ENCODE measurements at regions not wholly inside any gene's neighbourhood (a gene's known extent, or its start where the extent isn't known, plus 50 kb on each side); places are given as distances from the start of the nearest gene placed in this dataset.
"Not testable (repeated sequence)": the region's sequence is repeated elsewhere in the genome, so short reads cannot be mapped to it uniquely, and the experiment has no call there.

- no peak for DNase-seq
These were observed 182.1 kb upstream of the OTX2 start for GRCh38 chr14:56992332-56992820.

- DNase-seq: not testable (repeated sequence)
These were observed 180.8 kb upstream of the OTX2 start for GRCh38 chr14:56990991-56991627.

DNA sequence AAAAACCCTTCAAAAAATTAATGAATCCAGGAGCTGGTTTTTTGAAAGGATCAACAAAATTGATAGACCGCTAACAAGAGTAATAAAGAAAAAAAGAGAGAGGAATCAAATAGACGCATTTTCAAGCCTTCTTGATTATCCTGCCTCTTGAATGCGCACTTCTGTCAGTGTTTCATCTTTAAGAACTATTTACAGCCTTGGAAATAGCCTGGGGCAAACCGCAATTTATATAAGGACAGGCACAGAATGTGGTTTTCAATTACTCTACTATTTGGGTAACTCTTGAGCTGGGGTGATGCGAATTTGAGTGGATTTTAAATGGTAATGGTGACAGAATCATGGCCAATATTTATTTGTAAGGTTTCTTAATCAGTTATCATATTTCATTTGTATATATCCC, 179.1 kb upstream of the OTX2 start:
- no peak for DNase-seq

- DNase-seq: no peak
These were observed 169.7 kb upstream of the OTX2 start for GRCh38 chr14:56979936-56980335.

- DNase-seq: no peak
These were observed 165.9 kb upstream of the OTX2 start for GRCh38 chr14:56976211-56976610.

DNA sequence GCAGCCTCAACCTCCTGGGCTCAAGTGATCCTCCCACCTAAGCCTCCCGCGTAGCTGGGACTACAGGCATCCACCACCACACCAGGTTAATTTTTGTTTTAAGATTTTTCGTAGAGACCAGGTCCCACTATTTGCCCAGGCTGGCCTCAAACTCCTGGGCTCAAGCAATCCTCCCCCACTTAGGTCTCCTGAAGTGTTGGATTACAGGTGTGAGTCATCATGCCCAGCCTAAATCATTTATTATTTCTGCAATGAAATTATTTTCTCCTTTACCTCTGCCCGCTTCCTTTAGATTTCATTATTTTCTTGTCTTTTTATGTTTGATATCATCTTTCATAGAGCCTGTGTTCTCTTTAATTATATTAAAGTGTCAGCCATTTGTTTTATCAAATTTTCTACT, 165.2 kb upstream of the OTX2 start:
- no peak for DNase-seq

GRCh38 chr14:56972948-56973347, 162.7 kb upstream of the OTX2 start:
- no peak for DNase-seq

DNA sequence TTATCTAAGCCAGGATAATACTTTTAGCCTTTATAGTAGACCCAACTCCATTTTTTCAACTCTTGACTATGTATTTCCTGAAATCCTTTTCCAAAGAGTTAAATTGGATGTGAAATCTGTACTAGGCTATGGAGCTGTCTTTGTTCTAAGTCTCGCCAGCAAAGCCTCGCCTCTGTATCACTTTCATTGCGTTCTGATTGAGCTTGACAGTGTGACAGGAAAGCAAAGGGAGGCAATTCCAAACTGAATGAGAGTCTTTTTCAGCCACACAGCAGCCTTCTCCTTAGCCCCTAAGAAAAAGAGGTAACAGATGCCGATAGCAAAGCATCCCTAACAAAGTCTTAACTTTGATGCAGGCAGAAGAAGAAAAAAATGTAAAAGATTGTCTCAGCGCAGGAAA, 154.6 kb upstream of the OTX2 start:
- no peak for DNase-seq

DNA sequence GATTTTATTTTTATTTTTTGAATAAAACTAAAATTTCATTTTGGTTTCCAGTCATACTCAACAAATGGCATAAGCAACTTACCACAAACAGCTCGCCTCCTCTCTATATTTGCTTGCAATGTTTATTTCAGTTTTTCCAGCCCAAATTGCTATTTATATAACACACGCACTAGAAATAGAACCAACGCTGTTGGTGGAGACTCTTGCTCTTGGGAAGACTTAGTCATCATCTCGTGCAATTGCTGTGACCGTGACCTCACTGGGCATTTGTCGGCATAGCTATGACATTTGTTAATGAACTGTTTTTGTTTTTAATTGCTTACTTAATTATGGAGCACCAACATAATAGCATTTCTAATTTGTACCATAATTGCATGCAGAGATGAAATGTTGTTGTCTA, 153.1 kb upstream of the OTX2 start:
- no peak for DNase-seq

DNA sequence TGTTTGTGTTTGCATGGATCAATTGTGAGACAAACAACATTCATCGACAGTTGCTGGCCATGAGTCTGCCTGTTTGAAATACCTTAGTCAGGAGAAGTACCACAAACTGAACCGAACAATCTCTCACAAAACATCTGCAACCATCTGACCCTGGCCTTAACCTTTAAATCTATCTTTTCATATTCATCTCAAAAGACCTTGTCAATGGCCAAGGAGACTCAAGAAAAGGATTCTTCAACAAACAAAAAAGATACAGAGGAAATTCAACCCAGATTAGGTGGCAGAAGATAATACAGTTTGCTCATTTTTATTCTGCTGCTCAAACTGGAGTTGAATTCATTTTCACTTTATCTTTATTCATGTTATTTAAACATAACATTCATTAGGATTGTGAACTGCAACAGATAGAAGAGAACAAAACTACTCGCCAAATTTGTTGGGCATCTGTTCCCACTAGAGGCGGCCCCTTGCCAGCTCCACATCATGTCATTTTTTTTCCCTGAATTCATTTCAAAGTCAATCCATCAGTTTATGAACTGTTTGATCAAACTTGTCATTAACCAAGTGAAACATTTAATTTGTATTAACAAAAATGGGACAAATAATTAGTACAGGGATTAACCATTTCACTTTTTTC, 152.3 kb upstream of the OTX2 start:
- DNase-seq: no peak

GRCh38 chr14:56959869-56960268, 149.6 kb upstream of the OTX2 start:
- no peak for DNase-seq

GRCh38 chr14:56959121-56959520, 148.8 kb upstream of the OTX2 start:
- DNase-seq: no peak

DNA sequence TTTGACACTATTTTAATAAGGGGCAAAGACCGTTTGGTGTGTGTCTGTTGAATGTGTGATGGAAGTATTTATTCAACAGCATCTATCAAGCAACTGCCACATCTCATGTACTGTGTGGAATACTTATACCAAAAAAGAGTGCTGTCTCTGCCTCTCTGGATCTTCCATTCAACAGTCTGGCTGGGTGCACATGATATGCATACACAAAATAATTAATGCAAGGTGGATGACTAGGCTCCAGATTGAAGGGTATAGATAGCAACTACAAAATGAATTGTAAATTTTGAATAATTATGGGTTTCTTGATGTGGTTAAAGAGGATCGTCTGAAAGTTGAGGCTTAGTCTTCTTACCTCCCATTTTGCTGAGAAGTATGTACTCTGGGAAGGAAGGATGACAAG, 145.9 kb upstream of the OTX2 start:
- no peak for DNase-seq

DNA sequence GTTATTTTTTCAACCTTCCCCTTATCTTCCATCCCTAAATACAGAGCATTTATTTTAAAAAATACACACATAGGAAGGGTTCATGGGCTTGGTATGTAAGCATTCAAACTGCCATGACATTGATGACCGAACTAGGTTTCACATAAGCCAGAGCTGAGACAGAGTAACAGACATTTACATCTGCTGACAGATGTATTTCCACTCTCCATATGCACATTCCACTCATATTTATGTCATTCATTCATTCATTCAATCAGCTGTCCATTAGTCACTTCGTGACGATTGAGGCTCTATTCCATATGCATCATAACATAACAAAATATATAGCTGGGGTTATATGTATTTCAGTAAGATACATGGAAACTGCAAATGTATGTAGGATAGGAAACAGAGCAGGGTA, 145.5 kb upstream of the OTX2 start:
- DNase-seq: no peak

DNA sequence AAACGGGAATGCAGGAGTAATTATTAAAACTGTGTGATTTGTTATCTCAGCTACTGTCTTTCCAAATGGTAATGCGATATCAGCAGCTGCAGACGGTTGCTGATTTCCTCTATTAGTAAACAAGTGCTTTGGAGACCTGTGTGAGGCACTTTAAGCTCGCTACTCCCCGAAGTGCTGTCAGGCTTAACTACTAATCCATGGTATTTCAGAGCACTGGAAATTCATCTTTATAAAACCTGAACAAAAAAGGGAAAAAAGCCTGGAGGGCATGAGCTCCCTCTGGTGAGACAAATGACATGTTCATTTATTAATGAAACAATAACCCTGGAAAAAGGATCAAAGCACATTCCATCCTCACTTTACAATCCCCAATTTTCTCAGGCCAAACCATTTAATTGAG, 143.6 kb upstream of the OTX2 start:
- no peak for DNase-seq

DNA sequence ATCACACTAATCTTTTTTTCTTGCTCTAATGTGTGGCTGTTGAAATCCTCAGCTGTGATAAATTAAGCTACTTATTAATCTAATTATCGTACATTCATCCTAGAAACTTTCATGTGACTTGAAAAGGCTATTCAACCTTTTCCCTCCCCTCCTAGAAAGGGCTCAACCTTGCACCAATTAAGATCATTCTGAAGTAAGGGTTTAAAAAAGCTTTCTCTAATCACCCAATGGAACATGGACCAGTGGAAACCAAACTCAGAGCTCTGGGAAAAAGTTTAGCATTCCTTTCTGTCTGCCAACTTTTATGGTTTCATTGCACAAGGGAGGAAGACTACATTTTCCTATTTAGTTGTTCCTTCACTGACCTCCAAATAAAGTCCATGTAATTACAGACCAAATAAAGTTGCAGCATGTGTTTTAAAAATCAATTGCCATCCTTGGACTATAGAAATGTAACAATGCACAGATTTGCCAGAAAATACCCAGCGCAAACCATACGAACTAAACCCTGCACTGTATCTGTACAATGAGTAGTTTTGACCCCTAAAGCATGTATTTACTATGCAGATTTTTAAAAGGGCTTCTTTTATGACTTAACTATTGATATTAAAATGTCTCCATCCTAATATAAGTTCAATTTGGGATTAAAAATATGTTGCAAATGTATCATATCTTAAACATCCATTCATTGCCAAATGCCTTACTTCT, 142.6 kb upstream of the OTX2 start:
- no peak for DNase-seq

GRCh38 chr14:56949828-56950227, 139.5 kb upstream of the OTX2 start:
- no peak for DNase-seq

- no peak for DNase-seq
These were observed 135.0 kb upstream of the OTX2 start for GRCh38 chr14:56945291-56945690.

DNA sequence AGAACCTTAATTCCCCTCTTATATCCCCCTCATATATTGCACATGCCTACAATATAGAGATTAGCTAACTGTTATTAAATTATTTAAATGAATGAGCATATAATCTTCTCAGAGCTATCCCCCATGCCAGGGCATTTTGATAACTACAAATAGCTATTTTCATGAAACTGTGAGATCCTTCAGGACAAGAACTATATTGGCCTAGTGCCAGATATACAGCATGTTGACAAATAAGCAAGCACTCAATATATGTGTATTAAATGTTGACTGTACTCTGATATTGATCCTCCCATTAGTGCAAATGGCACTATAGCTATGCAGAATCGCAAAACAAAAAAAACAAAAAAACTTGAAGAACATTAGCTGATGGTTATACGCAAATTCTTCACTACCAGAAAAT, 134.1 kb upstream of the OTX2 start:
- DNase-seq: no peak

DNA sequence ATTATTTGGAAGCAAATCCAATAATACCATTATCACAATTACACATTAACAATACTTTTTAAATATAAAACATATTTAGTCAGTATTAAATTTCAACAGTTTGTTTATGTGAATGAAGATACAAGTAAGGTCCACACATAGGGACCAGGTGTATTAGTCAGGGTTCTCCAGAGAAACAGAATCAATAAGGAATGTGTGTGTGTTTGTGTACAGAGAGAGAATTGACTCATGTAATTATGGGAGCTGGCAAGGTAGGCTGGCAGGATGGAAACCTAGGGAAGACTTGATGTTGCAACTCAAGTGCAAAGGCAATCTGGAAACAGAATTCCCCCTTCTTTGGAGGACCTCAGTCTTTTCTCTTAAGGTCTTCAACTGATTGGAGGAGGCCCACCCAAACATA, 123.2 kb upstream of the OTX2 start:
- DNase-seq: no peak

DNA sequence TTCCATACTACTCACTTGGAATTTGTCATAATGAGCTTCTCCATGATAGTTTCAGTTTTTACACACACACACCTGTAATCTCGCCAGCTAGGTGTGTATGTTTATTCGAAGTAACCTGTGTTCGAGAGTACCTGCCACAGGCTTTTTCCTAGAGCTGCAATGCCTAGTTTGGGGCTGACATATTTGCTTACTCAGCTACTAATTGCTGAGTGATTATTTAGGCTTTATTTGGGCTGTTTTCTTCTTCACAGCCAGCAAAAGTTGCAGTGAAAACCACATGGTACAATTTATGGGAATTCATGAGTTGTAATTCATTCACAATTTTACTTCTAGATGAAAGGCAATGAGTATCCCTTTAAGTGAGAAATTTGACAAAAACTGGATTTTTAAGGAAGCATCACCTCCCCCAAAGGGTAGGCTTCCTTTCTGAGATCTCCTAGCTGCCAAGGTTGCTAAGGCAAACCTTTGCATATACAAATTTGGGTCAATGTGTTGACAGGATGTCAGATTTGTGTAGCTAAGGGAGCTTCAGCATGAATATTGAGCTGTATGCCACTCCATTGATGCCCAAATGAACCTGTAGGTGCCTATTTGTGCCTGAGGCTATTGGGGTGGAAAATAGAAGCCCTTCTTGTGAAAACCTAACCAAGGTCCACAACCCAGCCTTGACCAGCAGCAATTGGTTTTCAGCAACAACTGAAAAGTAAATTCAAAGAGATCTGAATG, 108.7 kb upstream of the OTX2 start:
- no peak for DNase-seq

- DNase-seq: no peak
These were observed 95.0 kb upstream of the OTX2 start for GRCh38 chr14:56905282-56905681.

- DNase-seq: no peak
These were observed 93.2 kb upstream of the OTX2 start for GRCh38 chr14:56903304-56903969.
